Central memory CD4-positive, alpha-beta T cell (primary cell): ENCODE measurements at regions not wholly inside any gene's neighbourhood (a gene's known extent, or its start where the extent isn't known, plus 50 kb on each side); places are given as distances from the start of the nearest gene placed in this dataset.

Source experiments
- DNase-seq: peaks from one replicate; pipeline ENCODE4 v3.0.0; 2022

GRCh38 chr3:31439890-31440750, 92.6 kb upstream of the STT3B start:
- DNase-seq, result no peak

- no peak for DNase-seq
These were observed 91.8 kb upstream of the STT3B start for GRCh38 chr3:31440878-31441277.

- no peak for DNase-seq
These were observed 90.0 kb upstream of the STT3B start for GRCh38 chr3:31442755-31443154.

- DNase-seq, result no peak
These were observed 88.2 kb upstream of the STT3B start for GRCh38 chr3:31444220-31445142.

GRCh38 chr3:31445701-31446100, 87.0 kb upstream of the STT3B start:
- DNase-seq, result no peak

GRCh38 chr3:31448035-31448881, 84.5 kb upstream of the STT3B start:
- peak; percentile 9 for DNase-seq

- no peak for DNase-seq
These were observed 83.9 kb upstream of the STT3B start for GRCh38 chr3:31448882-31449243.

- no peak for DNase-seq
These were observed 83.4 kb upstream of the STT3B start for GRCh38 chr3:31449318-31449717.

- DNase-seq, result no peak
These were observed 82.4 kb upstream of the STT3B start for GRCh38 chr3:31450345-31450744.

GRCh38 chr3:31452495-31453106, 80.1 kb upstream of the STT3B start:
- DNase-seq, result no peak

GRCh38 chr3:31453430-31453829, 79.3 kb upstream of the STT3B start:
- no peak for DNase-seq

GRCh38 chr3:31455524-31455923, 77.2 kb upstream of the STT3B start:
- no peak for DNase-seq

- no peak for DNase-seq
These were observed 76.4 kb upstream of the STT3B start for GRCh38 chr3:31456373-31456772.

GRCh38 chr3:31461426-31461825, 71.3 kb upstream of the STT3B start:
- no peak for DNase-seq

GRCh38 chr3:31462050-31462569, 70.6 kb upstream of the STT3B start:
- DNase-seq, result peak; percentile 84

GRCh38 chr3:31465999-31466398, 66.7 kb upstream of the STT3B start:
- no peak for DNase-seq

GRCh38 chr3:31466866-31467265, 65.9 kb upstream of the STT3B start:
- DNase-seq, result no peak

- DNase-seq, result no peak
These were observed 64.3 kb upstream of the STT3B start for GRCh38 chr3:31468433-31468832.

- DNase-seq, result no peak
These were observed 63.3 kb upstream of the STT3B start for GRCh38 chr3:31469385-31469784.

GRCh38 chr3:31472479-31473390, 60.0 kb upstream of the STT3B start:
- DNase-seq, result peak; percentile 9

- DNase-seq, result no peak
These were observed 56.5 kb upstream of the STT3B start for GRCh38 chr3:31476209-31476608.
